OCI-LY1 (cell line): ENCODE measurements at regions not wholly inside any gene's neighbourhood (a gene's known extent, or its start where the extent isn't known, plus 50 kb on each side); places are given as distances from the start of the nearest gene placed in this dataset.

ENCODE experiments used
- H2AFZ ChIP-seq: fragments of 200-600 bp; sonication (generic), shearing (Covaris generic); 2 replicates; pipeline ENCODE4 v1.6.0; 2014; ENCODE audit warnings: antibody characterized with exemption, mild to moderate bottlenecking, low read length
- H3F3A ChIP-seq: fragments of 200-600 bp; sonication (generic), shearing (Covaris generic); 2 replicates; pipeline ENCODE4 v1.6.0; 2014; ENCODE audit warnings: mild to moderate bottlenecking, antibody characterized with exemption, low read length, moderate library complexity; ENCODE audit not compliant: insufficient read depth
- H3K27ac ChIP-seq: fragments of 200-600 bp; sonication (generic); 2 replicates; pipeline ENCODE4 v1.5.1; 2014; ENCODE audit warnings: low read length, mixed run types, mild to moderate bottlenecking, low read depth; ENCODE audit not compliant: poor library complexity, severe bottlenecking
- H3K27me3 ChIP-seq: fragments of 200-600 bp; sonication (generic); 2 replicates; pipeline ENCODE4 v1.6.0; 2014; ENCODE audit warnings: antibody characterized with exemption, mild to moderate bottlenecking, low read length, moderate library complexity; ENCODE audit not compliant: insufficient read depth
- H3K36me3 ChIP-seq: fragments of 200-600 bp; sonication (generic); 2 replicates; pipeline ENCODE4 v1.6.1; 2014; ENCODE audit warnings: mild to moderate bottlenecking, antibody characterized with exemption, low read length, moderate library complexity, mixed read lengths; ENCODE audit not compliant: insufficient read depth
- H3K4me1 ChIP-seq: fragments of 200-600 bp; sonication (generic); 2 replicates; pipeline ENCODE4 v1.5.1; 2014; ENCODE audit warnings: mild to moderate bottlenecking, low read length, moderate library complexity; ENCODE audit not compliant: insufficient read depth, severe bottlenecking
- H3K4me2 ChIP-seq: fragments of 200-600 bp; sonication (generic), shearing (Covaris generic); 2 replicates; pipeline ENCODE4 v1.6.1; 2014; ENCODE audit warnings: low read length
- H3K4me3 ChIP-seq: fragments of 200-600 bp; sonication (generic); 2 replicates; pipeline ENCODE4 v1.5.1; 2014; ENCODE audit warnings: low read length, low read depth, mild to moderate bottlenecking, mixed read lengths; ENCODE audit not compliant: poor library complexity, severe bottlenecking
- H3K79me2 ChIP-seq: fragments of 200-600 bp; shearing (Covaris generic); 2 replicates; pipeline ENCODE4 v1.6.1; 2016; ENCODE audit warnings: mixed run types, low read length, mixed read lengths; ENCODE audit not compliant: insufficient read depth
- H3K9ac ChIP-seq: fragments of 200-600 bp; sonication (generic), shearing (Covaris generic); 2 replicates; pipeline ENCODE4 v1.6.1; 2014; ENCODE audit warnings: mild to moderate bottlenecking, low read length, mixed read lengths
- H3K9me2 ChIP-seq: fragments of 200-600 bp; sonication (generic), shearing (Covaris generic); 2 replicates; pipeline ENCODE4 v1.6.1; 2014; ENCODE audit warnings: low read depth, mild to moderate bottlenecking, low read length, mixed read lengths
- H3K9me3 ChIP-seq: fragments of 200-600 bp; shearing (Covaris generic); 2 replicates; pipeline ENCODE4 v1.6.1; 2014; ENCODE audit warnings: low read length, mixed read lengths
- H4K20me1 ChIP-seq: fragments of 200-600 bp; sonication (generic), shearing (Covaris generic); 2 replicates; pipeline ENCODE4 v1.6.0; 2016; ENCODE audit warnings: mild to moderate bottlenecking, low read length; ENCODE audit not compliant: insufficient read depth
- EZH2 ChIP-seq: fragments of 200-600 bp; sonication (generic), shearing (Covaris generic); IDR thresholded peaks from 2 replicates; pipeline ENCODE4 v1.8.0; 2017; ENCODE audit warnings: borderline replicate concordance, mixed run types, mild to moderate bottlenecking, antibody characterized with exemption, low read length, moderate library complexity, mixed read lengths
- TF ChIP-seq, protein P1 (sequence below): fragments of 200-600 bp; sonication (generic), shearing (Covaris generic); IDR thresholded peaks from 2 replicates; pipeline ENCODE4 v1.5.1; 2017; ENCODE audit warnings: mild to moderate bottlenecking, antibody characterized with exemption, low read length, moderate library complexity, mixed read lengths

DNA sequence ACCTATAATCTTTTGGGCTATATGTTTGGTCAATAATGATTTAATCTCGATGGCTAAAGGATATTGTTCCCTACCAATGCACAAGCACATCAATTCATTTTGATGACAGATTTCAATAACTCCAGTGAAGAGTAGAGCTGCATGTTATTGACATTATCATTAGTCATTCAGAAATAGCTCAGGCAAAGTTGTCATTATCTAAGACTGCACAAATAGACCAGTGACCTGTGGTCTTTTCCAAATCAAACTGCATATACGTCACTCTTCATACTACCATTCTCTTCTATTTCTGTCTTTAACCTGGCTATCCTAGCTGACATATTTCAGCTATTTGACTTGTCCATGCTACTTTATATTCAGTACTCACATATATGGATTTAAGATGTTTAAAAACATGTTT is 1050.8 kb downstream of the C4orf33 start:
- Histone ChIP-seq H3K9me3 (no peaks in the 10 kb centered on the region), H3F3A (0 out of 2 replicates have a peak, but pooled peaks cover 4% of the 10 kb centered on the region), H3K27ac (no peak overlapping the region), H3K4me3 (no peak overlapping the region), H2AFZ (no peak overlapping the region), H4K20me1 (no peaks in the 10 kb centered on the region), H3K9ac (no peak overlapping the region), H3K9me2 (no peaks in the 10 kb centered on the region; the same call in 1 of the 2 replicates), H3K4me2 (no peak overlapping the region), H3K27me3 (no peaks in the 10 kb centered on the region), H3K79me2 (no peaks in the 10 kb centered on the region), H3K36me3 (no peaks in the 10 kb centered on the region), H3K4me1 (no peaks in the 10 kb centered on the region)
- TF ChIP-seq EZH2 = no peak
- TF ChIP-seq, protein P1, sequence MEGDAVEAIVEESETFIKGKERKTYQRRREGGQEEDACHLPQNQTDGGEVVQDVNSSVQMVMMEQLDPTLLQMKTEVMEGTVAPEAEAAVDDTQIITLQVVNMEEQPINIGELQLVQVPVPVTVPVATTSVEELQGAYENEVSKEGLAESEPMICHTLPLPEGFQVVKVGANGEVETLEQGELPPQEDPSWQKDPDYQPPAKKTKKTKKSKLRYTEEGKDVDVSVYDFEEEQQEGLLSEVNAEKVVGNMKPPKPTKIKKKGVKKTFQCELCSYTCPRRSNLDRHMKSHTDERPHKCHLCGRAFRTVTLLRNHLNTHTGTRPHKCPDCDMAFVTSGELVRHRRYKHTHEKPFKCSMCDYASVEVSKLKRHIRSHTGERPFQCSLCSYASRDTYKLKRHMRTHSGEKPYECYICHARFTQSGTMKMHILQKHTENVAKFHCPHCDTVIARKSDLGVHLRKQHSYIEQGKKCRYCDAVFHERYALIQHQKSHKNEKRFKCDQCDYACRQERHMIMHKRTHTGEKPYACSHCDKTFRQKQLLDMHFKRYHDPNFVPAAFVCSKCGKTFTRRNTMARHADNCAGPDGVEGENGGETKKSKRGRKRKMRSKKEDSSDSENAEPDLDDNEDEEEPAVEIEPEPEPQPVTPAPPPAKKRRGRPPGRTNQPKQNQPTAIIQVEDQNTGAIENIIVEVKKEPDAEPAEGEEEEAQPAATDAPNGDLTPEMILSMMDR = no peak

DNA sequence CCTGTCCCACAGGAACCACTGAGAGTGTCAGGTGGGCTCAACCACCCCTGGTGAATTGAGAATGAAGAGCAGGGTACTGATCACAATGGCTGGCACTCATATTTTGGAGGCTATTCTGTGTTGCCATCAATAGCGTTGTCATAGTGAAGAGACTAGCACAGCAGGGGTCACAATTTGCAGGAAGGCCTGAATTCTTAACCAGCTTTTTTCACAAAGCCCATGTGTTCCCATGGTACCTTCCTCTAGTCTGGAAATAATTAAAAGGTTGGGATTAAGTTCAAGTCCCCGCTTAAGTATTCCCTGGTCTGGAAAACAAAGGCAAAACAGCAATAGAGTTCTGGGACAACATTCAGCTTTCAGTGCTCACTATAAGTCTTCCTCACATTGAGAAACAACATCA is 1051.7 kb downstream of the C4orf33 start:
- Histone ChIP-seq H3K4me1 (no peaks in the 10 kb centered on the region), H3K36me3 (no peaks in the 10 kb centered on the region), H3K9me3 (no peaks in the 10 kb centered on the region), H3F3A (0 out of 2 replicates have a peak, but pooled peaks cover under 1% of the 10 kb centered on the region), H3K27ac (no peak overlapping the region), H3K9me2 (no peaks in the 10 kb centered on the region; the same call in 1 of the 2 replicates), H3K27me3 (no peaks in the 10 kb centered on the region), H3K4me2 (no peak overlapping the region), H2AFZ (no peak overlapping the region), H4K20me1 (no peaks in the 10 kb centered on the region), H3K4me3 (no peak overlapping the region), H3K9ac (no peak overlapping the region), H3K79me2 (no peaks in the 10 kb centered on the region)
- no peak for TF ChIP-seq EZH2
- TF ChIP-seq, protein P1 = no peak

GRCh38 chr4:130154901-130155300 is 1058.9 kb downstream of the C4orf33 start:
- H4K20me1 ChIP-seq = no peaks in the 10 kb centered on the region
- no peaks in the 10 kb centered on the region for H3K9me2 ChIP-seq
- H3K27ac ChIP-seq = no peak overlapping the region
- no peak overlapping the region for H3K4me3 ChIP-seq
- H3K9ac ChIP-seq = no peak overlapping the region
- no peaks in the 10 kb centered on the region for H3K27me3 ChIP-seq
- TF ChIP-seq EZH2 = no peak
- TF ChIP-seq, protein P1 = no peak
- no peak overlapping the region for H2AFZ ChIP-seq
- no peaks in the 10 kb centered on the region for H3K79me2 ChIP-seq
- no peaks in the 10 kb centered on the region for H3K9me3 ChIP-seq
- H3F3A ChIP-seq = no peaks in the 10 kb centered on the region
- no peaks in the 10 kb centered on the region for H3K36me3 ChIP-seq
- H3K4me1 ChIP-seq = no peaks in the 10 kb centered on the region
- no peak overlapping the region for H3K4me2 ChIP-seq
